PC-9 (cell line): ENCODE measurements at regions not wholly inside any gene's neighbourhood (a gene's known extent, or its start where the extent isn't known, plus 50 kb on each side); places are given as distances from the start of the nearest gene placed in this dataset.

Experiments
- CTCF ChIP-seq: fragments of 200-600 bp; sonication (generic); conservative IDR thresholded peaks from 2 replicates; pipeline ENCODE4 v1.6.1; 2017; ENCODE audit warnings: mixed run types, antibody characterized with exemption, mild to moderate bottlenecking, moderate library complexity
- EZH2 ChIP-seq: fragments of 200-600 bp; sonication (generic); IDR thresholded peaks from 2 replicates; pipeline ENCODE4 v1.8.0; 2017; ENCODE audit warnings: antibody characterized with exemption, low read depth

- no peak for TF ChIP-seq EZH2
- no peak for TF ChIP-seq CTCF
Measured at GRCh38 chr2:63712748-63713147, 124.0 kb downstream of the MDH1 start.
